GM12865 (cell line): ENCODE measurements at regions not wholly inside any gene's neighbourhood (a gene's known extent, or its start where the extent isn't known, plus 50 kb on each side); places are given as distances from the start of the nearest gene placed in this dataset.
A peak's percentile ranks its signal among the peaks of the same experiment; 100 is the strongest.

ENCODE experiments used
- DNase-seq: peaks from one replicate; pipeline ENCODE4 v3.0.0; 2010; ENCODE audit warnings: low read depth
- H3K4me3 ChIP-seq: 2 replicates; pipeline ENCODE4 v1.5.1; 2011; ENCODE audit warnings: mild to moderate bottlenecking, low read depth, low read length, control low read depth
- CTCF ChIP-seq: IDR thresholded peaks from 2 replicates; pipeline ENCODE4 v1.5.1; 2011; ENCODE audit warnings: low read length, control low read depth, low read depth, inconsistent platforms; ENCODE audit not compliant: insufficient read depth; ENCODE audit errors: missing control alignments

GRCh38 chr19:27776524-27776923, 1436.4 kb downstream of the UQCRFS1 start:
- DNase-seq, result no peak
- no peak for TF ChIP-seq CTCF

GRCh38 chr19:27776020-27776419, 1436.9 kb downstream of the UQCRFS1 start:
- DNase-seq, result no peak
- no peak for TF ChIP-seq CTCF
- H3K4me3 ChIP-seq, result no peak overlapping the region

More at GRCh38 chr19:27776524-27776923, 1436.4 kb downstream of the UQCRFS1 start:
- no peak overlapping the region for H3K4me3 ChIP-seq

GRCh38 chr19:27775395-27775794, 1437.6 kb downstream of the UQCRFS1 start:
- DNase-seq, result no peak
- TF ChIP-seq CTCF, result no peak

GRCh38 chr19:27774827-27775226, 1438.1 kb downstream of the UQCRFS1 start:
- peak; percentile 30 for DNase-seq
- H3K4me3 ChIP-seq, result no peak overlapping the region
- peak; percentile 29 for TF ChIP-seq CTCF

More at GRCh38 chr19:27775395-27775794, 1437.6 kb downstream of the UQCRFS1 start:
- no peak overlapping the region for H3K4me3 ChIP-seq

GRCh38 chr19:27774337-27774736, 1438.6 kb downstream of the UQCRFS1 start:
- DNase-seq, result no peak
- TF ChIP-seq CTCF, result peak; percentile 15
- H3K4me3 ChIP-seq, result no peak overlapping the region

- no peak for DNase-seq
- no peak for TF ChIP-seq CTCF
- H3K4me3 ChIP-seq, result no peak overlapping the region
Observed at GRCh38 chr19:27773318-27774094, 1439.4 kb downstream of the UQCRFS1 start.

GRCh38 chr19:27772059-27772458, 1440.9 kb downstream of the UQCRFS1 start:
- TF ChIP-seq CTCF, result no peak
- H3K4me3 ChIP-seq, result no peak overlapping the region
- DNase-seq, result no peak
